ENCODE measurements at regions not wholly inside any gene's neighbourhood (a gene's known extent, or its start where the extent isn't known, plus 50 kb on each side); places are given as distances from the start of the nearest gene placed in this dataset.

- H3K27ac ChIP-seq: no peak overlapping the region
- no peak for DNase-seq (ENCODE audit: low spot score)
These were observed 167.1 kb upstream of the PACRGL start for GRCh38 chr4:20532871-20533870.

GRCh38 chr4:20538905-20539304 lies 161.4 kb upstream of the PACRGL start:
- CTCF ChIA-PET: no interaction called here
- DNase-seq (ENCODE audit: low spot score): no peak
- no peak for TF ChIP-seq CTCF (conservative IDR thresholded peaks at IDR 0.05; ENCODE audit: low read depth)
- POLR2A ChIA-PET (ENCODE audit: low non-redundant PET): no interaction called here
- H3K27ac ChIP-seq: no peak overlapping the region

More at GRCh38 chr4:20532871-20533870, 167.1 kb upstream of the PACRGL start:
- no peak for TF ChIP-seq CTCF (conservative IDR thresholded peaks at IDR 0.05; ENCODE audit: low read depth)
- ChIA-PET CTCF (no interaction called here), POLR2A (ENCODE audit: low non-redundant PET) (no interaction called here)

- ChIA-PET CTCF (no interaction called here), POLR2A (ENCODE audit: low non-redundant PET) (no interaction called here)
- DNase-seq (ENCODE audit: low spot score): no peak
- H3K27ac ChIP-seq: no peak overlapping the region
- TF ChIP-seq CTCF (conservative IDR thresholded peaks at IDR 0.05; ENCODE audit: low read depth): no peak
These were observed 157.1 kb upstream of the PACRGL start for GRCh38 chr4:20543131-20543530.

- peak; percentile 38 for DNase-seq (ENCODE audit: low spot score)
- ChIA-PET CTCF (interaction anchor here (0.6 to 1.3 kb wide), 5 partner anchors 9 to 259 kb away, joined by 3 to 6 read pairs (median 3); no protein-coding TSS in a partner anchor), POLR2A (ENCODE audit: low non-redundant PET) (no interaction called here)
- TF ChIP-seq CTCF (conservative IDR thresholded peaks at IDR 0.05; ENCODE audit: low read depth): peak; percentile 53
- H3K27ac ChIP-seq: no peak overlapping the region
These were observed 155.6 kb upstream of the PACRGL start for GRCh38 chr4:20544645-20545044.

GRCh38 chr4:20552004-20552403 lies 148.3 kb upstream of the PACRGL start:
- no peak for TF ChIP-seq CTCF (conservative IDR thresholded peaks at IDR 0.05; ENCODE audit: low read depth)
- ChIA-PET CTCF (no interaction called here), POLR2A (ENCODE audit: low non-redundant PET) (no interaction called here)
- H3K27ac ChIP-seq: no peak overlapping the region
- DNase-seq (ENCODE audit: low spot score): no peak

GRCh38 chr4:20554134-20554533 lies 146.1 kb upstream of the PACRGL start:
- POLR2A ChIA-PET (ENCODE audit: low non-redundant PET): no interaction called here
- no peak for TF ChIP-seq CTCF (conservative IDR thresholded peaks at IDR 0.05; ENCODE audit: low read depth)
- H3K27ac ChIP-seq: no peak overlapping the region
- CTCF ChIA-PET: no interaction called here
- DNase-seq (ENCODE audit: low spot score): peak; percentile 4

Data from RWPE1 (cell line).